Esophagus squamous epithelium (tissue), 4 donors: ENCODE measurements at regions not wholly inside any gene's neighbourhood (a gene's known extent, or its start where the extent isn't known, plus 50 kb on each side); places are given as distances from the start of the nearest gene placed in this dataset.

Source experiments
- CTCF ChIP-seq, 6 experiments: fragments of 450-650 bp in 4 of 6; fragments of 200-600 bp in 2 of 6; sonication (generic) in 2 of 6; IDR thresholded peaks; one replicate each; pipeline ENCODE4 v1.5.1; 2016 to 2019; ENCODE audit warnings: antibody characterized with exemption in 6 of 6, mild to moderate bottlenecking in 4 of 6, moderate library complexity in 4 of 6
- POLR2A ChIP-seq, 4 donors: fragments of 450-650 bp; IDR thresholded peaks; one replicate each; pipeline ENCODE4 v1.6.1; 2017; ENCODE audit warnings: antibody characterized with exemption in 4 of 4, mild to moderate bottlenecking in 4 of 4, moderate library complexity in 3 of 4

GRCh38 chr5:114060866-114061265, 301.0 kb upstream of the KCNN2 start:
- TF ChIP-seq CTCF (IDR thresholded peaks at IDR 0.05), result no peak
- TF ChIP-seq POLR2A (IDR thresholded peaks at IDR 0.05), result no peak
